ENCODE measurements at regions not wholly inside any gene's neighbourhood (a gene's known extent, or its start where the extent isn't known, plus 50 kb on each side); places are given as distances from the start of the nearest gene placed in this dataset.

DNA sequence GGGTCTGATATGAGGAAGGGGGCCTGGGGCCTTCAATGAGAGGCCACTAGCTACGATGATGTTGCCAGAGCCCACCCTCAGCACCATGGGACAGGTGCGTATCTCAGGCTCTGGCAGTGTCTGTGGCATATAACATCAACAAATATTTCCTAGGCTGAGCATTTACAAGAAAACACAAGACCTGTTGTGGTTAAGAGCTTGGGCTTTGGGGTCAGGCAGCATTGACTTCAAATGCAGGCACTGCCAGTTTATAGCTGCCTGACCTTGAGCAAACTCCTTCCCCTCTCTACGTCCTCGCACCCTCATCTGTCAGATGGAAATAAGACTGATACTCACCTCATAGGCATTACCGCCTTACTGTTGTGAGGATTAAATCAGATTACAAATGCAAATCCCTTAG lies 156.0 kb downstream of the KATNAL1 start:
- no peak for DNase-seq

DNA sequence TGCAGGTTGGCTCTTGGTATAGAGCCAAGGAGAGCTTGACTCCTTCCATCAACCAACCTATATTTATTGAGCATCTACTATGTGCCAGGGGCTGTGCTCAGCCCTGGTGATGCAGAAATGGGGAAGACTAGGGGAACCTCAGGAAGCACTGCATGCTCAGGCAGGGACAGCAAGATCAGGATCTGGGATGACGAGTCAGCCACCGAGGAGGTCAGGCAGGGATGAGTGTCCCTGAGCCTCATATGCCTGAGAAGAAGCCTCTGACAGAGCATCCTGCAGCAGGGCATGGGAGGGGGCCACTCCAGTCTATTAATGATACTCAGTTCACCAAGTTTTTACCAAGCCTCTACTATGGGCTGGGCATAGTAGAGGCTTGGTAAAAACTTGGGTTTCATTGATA lies 158.1 kb downstream of the KATNAL1 start:
- no peak for DNase-seq

DNA sequence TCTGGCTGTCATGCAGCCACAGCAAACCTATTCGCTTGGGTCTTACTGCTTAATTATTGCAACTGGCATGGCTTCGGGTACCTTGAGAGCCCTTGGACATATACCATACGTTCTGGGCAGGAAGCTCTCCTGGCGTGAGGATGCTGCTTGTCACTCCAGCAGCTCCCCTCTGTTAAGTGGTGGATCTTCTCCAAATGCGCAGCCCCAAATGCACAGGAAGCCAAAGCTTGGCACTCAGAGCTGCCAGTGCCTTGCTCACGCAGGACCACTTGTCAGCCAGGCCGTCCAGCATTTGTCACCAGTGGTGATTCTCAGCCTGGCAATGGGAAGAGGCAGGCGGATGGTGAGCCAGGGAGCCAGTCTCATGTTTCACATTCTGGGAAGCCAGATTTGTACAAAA lies 158.6 kb downstream of the KATNAL1 start:
- no peak for DNase-seq

DNA sequence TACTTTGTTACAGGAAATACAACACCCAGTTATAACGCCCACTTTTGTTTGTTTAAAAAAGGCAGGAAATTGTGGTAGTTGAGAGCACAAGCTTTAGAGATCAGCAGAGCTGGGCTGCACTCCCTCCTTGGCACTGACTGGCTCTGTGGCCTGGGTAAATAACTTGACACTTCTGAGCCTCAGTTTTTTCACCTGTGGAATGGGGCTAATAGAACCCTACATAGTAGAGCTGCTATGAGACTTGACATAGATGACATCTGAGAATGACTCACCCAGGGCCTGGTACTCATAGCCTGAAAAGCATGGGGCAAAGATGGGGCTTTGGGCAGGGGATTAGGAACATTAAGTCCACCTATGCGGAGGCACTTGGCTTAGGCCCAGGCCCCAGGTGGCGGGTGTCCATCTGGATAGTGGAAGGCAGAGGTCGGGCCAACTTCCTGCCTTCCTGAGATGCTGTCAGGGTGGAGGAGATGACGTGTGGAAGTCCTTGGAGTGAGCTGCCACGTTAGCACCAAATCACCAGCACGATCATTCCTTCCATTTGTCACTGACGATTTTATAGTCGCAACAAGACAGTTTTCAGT lies 159.1 kb downstream of the KATNAL1 start:
- DNase-seq: no peak

DNA sequence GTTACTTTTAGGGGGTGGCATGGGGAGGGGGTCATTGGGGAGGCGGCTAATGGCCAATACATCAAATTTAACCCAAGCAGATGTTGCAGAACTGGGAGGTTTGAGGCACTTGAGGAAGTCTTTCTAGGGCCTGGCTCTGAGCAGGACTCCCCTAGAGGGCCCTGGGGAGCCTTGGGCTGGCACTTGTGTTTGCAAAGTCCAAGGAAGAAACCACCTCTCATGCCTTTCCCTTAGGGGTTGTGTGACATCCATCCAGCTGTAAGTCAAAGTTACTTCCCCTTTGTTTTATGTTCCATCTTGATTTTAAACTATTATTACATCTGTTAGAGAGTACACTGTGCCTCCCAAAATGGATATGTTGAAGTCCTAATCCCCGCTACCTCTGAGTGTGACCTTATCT lies 159.9 kb downstream of the KATNAL1 start:
- no peak for DNase-seq

DNA sequence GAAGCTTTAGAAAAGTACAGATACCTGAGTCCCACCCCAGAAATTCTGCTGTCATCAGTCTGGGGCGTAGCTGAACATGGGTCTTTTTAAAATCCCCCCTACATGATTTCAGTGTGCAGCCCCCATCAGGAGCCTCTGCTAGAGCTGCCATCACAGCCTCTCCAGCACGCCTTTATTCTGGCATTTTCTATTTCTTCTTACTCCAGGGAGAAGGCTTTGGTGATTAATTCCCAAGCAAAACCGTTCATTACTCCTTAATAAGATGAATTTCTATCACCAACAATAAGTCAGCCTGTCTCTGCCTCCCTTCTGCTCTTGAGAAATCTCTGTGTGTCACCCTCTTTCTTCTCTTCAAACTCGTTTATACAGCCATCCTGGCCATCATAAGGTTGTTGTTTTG lies 160.3 kb downstream of the KATNAL1 start:
- no peak for DNase-seq

DNA sequence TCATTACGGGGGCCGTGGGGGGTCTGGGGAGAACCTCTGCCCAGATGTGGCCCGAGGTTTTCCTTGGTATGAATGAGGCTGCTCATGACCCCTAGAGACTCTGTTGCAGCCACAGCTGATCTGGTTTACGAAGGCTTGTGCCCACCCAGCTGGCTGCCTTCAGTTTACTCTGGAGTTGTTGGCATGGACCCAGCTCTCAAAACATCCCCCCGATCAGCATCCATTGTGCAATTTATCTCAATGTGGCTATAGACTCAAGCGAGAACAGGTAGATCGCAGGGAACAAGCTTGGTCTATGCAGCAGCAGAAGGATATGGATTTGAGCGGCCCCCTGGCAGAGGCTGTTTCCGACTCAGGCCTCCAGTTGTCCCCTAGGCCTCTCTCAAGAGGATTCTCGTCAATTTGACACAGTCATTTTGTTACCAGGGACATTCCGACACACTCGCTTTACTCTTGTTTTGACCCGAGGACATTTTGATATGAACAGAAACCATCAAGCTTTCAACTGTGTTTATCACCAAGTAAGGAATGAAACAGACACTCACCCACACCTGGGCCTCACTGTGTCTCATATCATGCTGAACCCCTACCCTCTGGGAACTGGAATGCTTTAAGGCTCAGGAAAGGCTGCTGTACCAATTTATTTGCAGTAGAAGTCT lies 161.5 kb downstream of the KATNAL1 start:
- DNase-seq: no peak

DNA sequence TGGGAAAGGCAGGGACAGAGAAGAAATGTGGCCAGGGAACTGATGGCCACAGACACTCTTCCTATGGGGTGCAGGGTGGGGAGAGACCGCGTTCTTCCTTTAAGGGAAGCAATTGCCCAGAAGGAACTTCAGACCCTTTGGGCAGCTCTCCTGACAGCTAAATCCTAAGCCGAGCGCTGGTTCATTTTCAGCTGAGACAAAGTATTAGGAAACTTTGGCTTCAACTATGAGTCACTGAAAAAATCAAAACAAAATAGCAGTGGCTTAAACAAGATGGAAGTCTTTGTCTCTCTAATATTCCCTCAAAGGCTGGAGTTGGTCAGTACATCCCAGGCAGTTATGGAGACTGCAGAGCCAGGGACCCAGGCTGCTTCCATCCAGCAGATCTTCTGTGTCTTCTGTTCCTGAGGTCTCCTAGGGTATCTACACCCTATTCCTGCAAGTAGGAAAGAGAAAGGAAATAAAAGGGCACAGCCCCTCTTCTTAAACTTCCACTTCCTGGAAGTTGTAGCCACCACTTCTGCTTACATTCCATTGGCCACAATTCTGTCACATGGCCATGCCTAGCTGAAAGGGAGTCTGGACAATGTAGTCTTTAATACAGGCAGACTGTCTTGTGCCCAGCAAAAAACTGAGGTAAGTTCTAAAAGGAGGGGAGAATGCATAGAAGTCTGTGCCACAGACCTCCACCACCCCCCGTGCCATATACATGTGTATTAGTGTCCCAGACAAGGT lies 163.5 kb downstream of the KATNAL1 start:
- no peak for DNase-seq

DNA sequence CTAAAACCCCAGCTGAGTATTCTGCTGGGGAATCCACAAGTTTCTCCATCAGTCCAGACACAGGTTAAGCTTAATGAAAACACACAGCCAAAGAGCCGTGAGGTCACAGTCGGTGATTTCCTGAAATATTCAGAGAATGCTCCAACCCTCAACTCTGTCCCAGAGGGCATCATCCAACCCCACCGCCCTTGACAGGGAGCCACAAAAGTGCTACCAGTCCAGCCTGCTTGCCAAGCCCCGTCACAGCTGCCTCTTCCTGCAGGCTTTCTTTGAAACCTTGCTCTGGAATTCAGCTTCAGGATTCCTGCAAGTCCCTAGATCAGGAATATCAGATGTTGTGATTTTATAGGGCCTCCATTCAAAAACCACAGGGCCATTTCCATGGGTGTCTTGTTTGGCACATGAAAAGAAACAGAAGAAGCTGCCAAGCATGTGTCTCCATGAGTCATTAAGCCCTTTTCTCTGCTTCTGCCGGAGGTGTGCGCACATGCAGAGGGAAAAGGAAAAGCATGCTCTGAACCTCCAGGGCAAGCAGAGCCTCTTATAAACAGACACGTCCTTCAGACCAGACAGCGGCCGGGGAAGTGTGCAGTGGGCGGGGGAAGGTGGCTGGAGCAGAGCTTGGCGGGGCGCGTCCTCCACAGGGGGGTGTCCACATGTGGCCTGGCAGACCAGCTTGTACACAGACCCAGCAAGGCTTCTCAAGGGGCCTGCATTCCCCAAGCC lies 164.7 kb downstream of the KATNAL1 start:
- DNase-seq: no peak

DNA sequence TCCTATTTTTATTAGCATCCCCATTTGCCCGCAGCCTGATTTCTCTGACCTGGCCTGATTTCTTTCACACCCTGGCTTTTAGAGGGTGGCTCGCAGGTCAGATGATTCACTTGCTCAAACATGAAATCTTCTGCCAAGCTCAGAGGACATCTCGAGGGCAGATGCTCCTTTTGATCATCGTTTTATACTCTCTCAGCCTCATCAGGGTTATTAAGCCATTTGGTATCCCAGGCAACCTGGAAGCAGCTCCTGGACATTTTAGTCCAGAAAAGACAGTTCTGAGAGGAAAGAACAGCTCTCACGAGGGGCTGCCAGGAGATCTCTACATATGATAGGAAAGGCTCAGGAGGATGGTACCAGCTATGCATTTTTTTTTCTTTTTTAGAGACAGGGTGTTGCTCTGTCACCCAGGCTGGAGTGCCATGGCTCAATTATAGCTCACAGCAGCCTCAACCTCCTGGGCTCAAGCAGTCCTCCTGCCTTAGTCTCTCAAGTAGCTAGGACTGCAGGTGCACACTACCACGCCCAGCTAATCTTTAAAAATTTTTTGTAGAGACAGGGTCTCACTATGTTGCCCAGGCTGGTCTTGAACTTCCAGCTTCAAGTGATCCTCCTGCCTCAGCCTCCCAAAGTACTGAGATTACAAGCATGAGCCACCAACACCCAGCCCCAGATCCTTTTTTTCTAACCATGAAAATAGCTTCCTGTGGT lies 165.4 kb downstream of the KATNAL1 start:
- DNase-seq: no peak

DNA sequence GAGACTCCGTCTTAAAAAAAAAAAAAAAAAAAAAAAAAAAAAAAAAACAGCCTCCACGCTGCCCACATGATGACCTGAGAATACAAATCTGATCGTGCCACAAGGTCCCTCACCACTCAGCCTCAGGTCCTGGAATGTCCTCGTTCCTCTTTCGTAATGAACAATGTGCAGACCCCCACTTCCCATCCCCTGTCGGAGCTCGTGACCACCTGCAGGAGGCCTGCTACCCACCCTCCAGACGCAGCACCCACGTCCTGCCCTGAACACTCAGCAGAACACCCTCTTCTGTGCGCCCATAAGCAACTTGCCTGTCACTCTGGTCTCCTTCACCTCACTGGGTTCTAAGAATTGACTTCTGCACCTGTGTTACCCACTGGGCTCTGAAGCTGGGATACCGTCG lies 166.4 kb downstream of the KATNAL1 start:
- DNase-seq: no peak

DNA sequence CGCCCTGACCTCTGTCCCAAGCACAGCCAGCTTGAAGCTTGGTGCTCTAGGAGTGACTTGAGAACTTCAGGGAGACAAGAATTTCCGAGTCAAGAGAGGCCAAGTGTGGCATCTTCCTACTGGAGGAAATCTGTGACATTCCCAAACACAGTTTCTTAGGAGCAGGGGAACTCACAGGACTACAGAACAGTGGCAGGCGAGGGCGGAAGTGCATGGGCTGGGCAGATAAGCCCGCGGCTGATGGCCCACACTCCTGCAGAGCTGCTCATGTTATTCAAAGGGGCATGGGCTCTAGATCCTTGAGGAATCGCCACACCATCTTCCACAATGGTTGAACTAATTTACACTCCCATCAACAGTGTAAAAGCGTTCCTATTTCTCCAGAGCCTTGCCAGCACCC lies 168.8 kb downstream of the KATNAL1 start:
- DNase-seq: no peak

DNA sequence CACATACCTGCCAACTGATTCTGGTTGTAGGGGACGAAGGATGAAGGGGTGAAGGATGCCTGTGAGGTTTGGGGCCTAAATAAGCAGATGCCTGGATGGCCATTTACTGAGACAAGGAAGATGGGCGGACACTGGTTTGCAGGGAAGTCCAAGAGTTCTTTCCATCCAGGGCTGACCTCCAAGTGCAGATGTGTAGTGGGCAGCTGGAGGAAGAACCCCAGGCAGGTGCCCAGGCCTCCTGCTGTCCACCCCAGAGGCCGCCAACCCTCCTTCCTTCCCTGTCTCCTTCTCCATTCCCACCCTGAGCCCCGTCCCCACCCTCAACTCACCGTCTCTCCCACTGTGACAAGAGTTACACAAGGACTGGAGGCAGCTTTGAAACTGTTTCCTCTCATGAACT lies 171.5 kb downstream of the KATNAL1 start:
- DNase-seq: no peak

DNA sequence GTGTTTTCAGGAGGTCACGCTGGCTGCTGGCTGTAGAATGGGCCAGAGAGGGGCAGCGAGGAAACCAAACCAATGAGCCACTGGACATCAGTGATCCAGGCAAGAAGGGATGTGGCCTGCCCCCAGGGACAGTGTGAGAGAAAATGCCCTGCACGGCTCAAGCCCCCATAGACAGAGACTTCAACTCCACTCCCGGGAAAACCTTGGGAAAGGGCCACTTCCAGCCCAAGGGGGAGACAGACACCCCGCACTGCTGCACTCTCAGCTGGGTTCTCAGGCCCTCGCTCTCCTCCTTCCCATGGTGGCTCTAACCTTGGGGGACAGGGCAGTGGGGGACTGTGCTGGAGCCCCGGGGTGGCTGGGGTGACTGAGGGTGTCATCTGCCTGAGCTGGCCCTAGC lies 172.0 kb downstream of the KATNAL1 start:
- no peak for DNase-seq

DNA sequence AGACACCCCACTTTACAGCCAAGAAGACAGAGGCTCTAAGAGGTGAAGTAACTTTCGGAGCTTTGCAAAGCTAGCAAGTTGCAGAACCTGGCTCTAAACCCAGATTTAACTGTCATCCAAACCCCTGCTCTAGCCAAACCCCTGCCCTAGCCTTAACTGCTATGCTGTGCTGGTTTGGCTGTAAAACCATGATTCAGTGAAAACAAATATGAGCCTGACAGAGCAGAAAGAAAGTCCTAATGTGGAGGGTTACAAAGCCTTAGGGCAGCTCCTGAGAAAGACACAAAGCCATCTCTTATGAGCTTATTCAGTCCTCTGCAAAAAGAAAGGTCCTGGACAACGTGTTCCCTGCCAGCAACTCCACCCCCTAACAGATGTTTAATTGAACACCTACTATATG lies 172.8 kb downstream of the KATNAL1 start:
- DNase-seq: no peak

DNA sequence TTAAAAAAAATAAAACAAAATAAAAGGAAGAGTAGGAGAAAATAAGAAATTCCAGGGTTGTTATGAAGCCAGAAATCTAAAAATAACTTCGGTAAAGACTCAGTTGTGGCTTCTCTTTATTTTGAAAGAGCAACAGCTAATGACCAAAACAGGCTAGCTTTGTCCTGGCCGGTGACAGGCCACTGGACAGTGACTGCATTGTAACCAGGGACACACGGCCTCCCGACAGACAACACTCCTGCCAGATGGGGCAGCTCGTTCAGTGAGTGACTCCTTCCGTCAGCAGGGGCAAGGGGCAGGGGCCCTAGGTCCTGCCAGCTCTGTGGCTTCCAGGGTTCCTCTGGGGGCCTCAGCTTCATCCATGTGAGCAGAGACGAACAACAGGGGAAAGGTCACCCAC lies 173.4 kb downstream of the KATNAL1 start:
- DNase-seq: no peak

DNA sequence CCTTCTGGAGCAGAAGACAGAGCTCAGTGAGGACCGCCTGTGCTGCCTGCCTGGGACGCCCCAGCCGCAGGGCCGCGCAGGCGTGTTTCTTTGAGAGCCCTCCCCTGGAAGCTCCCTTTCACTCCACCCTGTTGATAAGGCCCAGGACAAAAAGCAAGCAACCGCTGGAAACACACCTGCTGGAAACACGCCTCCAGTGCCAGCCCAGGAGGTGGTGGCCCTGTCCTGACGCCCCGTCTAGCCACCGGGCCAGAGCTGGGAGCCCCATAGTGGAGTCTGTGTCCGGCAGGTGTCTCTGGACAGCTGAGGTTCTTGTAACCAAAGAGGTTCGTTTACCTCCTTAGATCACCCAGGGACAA lies 173.8 kb downstream of the KATNAL1 start:
- DNase-seq: no peak

DNA sequence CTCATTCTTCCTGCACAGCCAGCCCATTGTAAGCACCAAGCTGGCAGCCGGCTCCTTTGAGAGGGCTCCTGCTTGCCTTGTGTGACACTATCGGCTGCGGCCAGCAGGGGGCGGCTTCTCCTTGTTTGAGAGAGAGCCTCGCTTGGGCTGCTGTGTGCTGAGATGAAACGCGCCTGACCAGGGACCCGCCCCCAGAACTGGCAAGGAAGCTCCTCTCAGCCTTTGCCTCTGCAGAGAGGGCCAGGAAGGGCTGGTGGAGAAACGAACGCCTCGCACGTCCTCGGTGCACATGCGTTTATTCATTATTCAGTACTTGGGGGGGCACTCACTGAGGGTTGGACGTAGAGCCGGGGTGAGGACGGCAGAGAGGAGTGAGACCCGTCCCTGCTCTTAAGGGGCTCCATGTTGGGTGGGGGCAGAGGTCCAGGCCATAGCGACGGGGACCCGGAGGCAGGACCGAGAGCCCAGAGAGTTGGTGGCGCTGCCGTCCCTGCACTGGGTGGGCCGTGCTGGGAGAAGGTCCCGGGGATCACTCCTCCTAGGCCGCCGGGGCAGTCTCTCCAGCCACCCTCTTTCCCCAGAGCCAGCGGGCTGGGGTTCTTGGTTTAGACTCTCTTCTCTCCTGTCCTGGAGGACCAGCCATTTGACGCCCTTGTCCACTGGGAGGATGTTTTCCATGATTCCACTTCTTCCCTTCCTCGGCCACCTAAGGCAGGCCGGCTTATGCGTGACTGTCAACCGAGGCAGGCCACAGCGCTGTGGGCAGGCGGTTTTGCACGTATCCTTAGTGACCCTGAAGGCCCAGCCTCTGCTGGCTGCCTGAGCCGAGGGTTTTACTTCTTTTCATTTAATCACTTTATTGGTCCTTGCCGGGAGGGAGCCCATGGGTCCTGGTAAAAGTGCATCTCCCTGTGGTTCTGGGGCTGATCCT lies 174.5 kb downstream of the KATNAL1 start:
- peak; percentile 66 for DNase-seq

DNA sequence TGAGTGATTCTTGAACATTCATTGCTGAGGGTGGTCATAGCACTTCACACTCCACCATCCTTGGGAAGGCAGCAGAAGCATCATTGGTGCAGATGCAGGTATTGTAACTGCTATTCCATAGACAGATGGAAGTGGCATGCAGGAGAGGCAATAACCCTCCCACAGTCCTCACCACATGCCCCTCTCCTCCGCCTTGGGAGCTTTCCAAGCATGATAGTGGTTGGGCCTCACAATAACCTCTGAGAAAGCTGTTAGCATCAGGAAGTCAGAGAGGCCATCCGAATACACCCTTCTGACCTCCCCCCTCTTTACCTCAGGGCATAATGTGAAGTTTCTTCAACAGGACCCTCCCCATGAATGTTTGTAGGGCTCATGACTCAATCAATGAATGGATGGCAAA lies 177.9 kb downstream of the KATNAL1 start:
- DNase-seq: no peak

DNA sequence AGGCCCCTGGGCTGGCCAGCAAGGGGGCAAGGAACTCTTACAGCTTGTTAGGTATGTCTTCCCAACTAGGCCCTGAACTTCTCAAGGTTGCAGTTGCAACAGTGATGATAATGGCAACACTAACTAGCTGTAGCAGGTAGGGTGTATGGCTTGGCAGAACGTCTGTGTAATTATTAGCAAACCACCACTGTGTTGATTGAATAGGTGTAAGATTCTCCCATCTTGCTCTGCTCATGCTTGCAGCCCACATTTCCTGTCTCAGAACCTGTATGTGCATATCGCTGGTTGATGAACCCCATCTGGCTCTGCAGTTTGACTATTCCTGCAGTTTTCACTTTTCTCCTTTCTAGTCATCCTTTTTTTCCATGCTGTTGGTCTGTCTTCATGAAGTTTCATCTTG lies 178.8 kb downstream of the KATNAL1 start:
- DNase-seq: no peak

DNA sequence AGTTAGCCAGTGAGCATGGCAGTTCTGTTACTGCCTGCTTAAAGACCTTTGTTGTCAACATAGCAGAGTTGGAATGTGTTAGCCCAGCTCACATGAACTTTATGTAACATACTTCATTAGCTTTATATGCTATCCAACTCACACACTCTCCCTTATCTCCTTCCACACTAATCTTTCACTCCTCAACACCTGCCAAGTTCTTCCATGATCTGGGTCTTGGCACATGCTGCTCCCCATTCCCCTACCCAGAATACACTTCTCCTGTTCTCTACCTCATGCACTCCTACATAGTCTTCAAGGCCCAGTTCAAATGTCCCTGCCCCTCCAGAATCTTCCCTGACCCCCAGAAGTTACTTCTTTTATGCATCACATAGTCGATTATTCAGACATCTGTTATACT lies 179.3 kb downstream of the KATNAL1 start:
- no peak for DNase-seq

DNA sequence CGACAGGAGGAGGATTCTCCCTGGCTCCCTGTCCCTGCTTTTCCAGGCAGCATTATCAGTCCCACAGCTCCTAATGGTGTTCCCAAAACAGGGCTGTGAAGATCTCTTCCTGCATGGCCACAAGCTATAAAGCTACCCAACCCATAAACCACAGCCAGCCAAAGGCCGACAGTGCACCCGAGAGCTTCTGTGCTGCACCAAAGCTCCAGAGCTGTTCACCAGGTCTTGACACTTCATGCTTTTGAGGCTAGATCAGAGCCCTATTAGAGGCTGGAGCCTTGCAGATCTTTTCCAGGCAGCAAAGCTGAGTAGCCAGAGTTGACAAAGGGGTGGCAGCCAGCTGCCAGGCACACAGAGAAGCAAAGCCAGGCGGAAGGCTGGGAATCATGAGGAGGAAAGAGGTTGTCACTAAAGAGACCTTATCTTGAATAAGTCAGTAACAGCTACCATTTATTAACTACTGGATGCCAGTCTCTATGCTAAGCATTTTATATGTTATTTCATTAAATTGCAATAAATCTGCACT lies 180.4 kb downstream of the KATNAL1 start:
- no peak for DNase-seq
